OCI-LY7 (cell line): ENCODE measurements at regions not wholly inside any gene's neighbourhood (a gene's known extent, or its start where the extent isn't known, plus 50 kb on each side); places are given as distances from the start of the nearest gene placed in this dataset.

Experiments used
- CTCF ChIP-seq: fragments of 200-600 bp; sonication (generic); conservative IDR thresholded peaks from 2 replicates; pipeline ENCODE4 v1.5.1; 2014; ENCODE audit warnings: mild to moderate bottlenecking, antibody characterized with exemption, low read length, moderate library complexity, mixed read lengths
- EZH2phosphoT487 ChIP-seq: fragments of 200-600 bp; sonication (generic); IDR thresholded peaks from 2 replicates; pipeline ENCODE4 v1.6.1; 2018; ENCODE audit warnings: low read depth, borderline replicate concordance, mild to moderate bottlenecking, mixed run types, antibody characterized with exemption, low read length, moderate library complexity, mixed read lengths

GRCh38 chr10:6962576-6962975 lies 382.5 kb upstream of the PRKCQ start:
- TF ChIP-seq CTCF (no peak), EZH2phosphoT487 (no peak)
